Retina (tissue), 1 donor: ENCODE measurements at regions not wholly inside any gene's neighbourhood (a gene's known extent, or its start where the extent isn't known, plus 50 kb on each side); places are given as distances from the start of the nearest gene placed in this dataset.

Source experiments
- DNase-seq: peaks from one replicate; pipeline ENCODE4 v3.0.0-alpha.2; 2016

DNA sequence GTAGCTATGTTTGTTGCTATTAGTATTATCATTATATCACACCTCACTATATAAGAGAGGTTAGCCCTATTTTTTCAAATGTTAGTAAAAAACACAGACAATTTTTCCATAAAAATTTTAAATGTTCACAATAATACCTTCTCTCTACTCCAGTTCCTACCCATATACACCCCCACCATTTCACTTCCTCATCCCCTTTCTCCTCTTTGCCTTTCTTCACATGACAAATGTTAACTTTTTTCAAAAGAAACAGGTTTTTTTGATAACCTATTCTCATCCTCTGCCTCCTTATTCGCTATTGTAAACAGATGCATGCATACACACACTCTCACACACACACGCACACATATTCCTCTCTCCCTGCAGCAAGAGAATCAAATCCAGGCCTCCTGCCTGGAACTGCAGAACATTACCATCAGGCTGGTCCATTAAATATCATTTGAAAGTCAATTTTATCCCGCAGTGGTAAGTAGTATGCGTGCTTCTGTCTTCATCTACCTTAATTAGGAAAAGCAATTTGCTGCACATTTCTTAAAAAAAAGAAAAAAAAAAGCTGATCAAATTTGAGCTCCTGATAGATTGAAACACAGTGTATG is 55.5 kb downstream of the MID1IP1 start:
- DNase-seq = no peak

DNA sequence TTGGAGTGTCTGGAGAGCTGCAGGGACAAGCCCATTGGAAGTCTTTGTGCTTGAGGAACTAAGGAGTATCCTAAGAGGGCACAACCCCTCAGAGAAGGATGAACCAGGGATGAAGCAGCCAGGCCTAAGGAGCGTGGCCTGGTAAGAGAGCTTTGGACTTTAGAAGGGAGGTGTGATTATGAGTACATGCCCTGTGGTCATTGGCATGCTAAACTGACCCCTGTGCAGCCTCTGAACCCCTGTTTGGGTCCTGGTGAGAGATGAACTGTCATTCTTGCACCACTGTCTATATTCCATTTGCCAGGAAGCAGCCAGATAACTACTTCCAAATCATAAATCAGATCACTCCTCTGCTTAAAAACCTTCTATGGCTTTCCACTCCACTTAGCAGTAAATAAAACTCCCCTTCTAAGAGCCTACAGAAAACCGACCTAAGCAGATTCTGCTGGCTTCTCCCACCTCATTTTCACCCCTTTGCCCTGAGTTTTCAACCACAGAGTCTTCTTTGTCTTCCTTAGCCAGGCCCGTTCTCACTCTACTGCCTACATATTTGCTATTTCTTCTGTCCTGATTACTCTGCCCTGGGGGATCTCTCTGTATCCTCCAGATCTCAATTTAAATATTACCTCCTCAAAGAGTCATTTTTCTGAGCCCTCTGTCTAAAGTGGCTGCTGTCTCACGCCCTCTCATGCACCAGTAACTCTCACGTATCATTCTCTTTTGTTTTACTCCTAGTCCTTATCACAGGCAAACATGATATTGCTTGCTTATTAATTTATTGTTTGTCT is 56.7 kb downstream of the MID1IP1 start:
- DNase-seq = no peak

DNA sequence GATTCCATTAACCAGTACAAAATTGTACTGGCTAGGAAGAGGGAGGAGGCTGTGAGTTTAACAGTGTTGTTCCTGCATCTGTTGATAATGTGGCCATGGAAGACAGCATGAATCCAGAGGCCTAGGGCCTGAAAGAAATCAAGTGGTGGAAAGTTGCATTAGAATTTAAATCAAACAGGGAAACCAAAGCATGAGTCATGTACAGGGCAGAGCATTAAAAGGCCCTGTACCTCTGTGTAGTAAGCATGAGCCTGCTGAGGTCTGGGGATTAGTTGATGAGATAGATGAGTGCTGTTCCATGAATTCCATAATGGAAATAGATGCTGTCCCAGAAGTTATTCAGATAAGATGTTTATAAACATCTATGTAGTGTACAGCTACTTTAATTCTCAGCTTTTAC is 58.3 kb downstream of the MID1IP1 start:
- no peak for DNase-seq

DNA sequence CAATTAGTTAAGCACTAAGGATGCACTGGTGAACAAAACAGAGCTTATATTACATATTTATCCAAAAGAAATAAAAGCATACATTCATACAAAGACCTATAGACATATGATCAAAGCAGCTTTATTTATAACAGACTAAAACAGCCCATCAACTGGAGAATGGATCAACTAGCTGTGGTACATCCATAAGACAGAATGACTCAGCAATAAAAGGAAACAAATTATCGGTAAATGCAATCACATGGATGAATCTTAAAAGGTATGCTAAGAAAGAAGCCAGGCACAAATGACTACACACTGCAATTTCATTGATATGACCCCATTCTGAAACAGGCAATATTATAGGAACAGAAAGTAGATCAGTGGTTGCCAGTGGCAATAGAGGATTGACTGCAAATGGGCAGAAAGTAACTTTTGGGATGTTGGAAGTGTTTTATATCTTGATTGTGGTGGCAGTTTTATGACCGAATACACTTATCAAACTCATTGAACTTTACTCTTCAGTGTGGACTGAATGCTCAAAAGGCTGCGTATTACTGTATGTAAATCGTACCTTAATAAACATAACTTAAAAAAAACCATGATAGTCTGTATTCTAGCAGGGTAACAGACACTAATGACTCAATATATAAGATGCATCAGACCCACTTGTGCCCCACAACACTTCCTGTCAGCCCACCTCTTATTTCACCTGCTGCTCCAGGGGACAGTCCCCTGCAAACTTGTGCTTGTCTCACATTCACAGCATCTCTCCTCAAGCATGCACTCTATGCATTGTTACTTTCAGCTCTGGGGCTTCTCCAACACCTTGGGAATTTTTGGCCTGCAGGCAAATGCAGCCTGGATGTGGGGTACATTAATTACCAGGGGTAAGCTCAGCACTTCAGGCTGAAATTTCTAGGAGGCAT is 59.1 kb downstream of the MID1IP1 start:
- DNase-seq = no peak

DNA sequence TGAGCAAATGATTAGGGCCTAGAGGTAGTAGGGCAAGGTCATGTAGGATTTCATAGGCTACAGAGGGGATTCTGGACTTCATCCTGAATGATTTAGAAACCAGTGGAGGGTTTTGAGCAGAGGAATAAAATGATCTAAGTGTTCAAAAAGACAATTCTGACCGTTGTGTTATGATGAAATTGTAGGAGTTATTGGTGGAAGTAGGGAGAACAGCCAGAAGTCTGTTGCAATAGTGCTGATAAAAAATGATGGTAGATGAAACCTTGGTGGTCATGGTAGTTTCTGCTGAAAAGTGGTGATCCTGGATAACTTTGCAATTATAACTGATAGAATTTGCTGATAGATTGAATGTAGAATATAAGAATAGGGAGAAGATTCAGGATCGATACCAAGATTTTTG is 60.2 kb downstream of the MID1IP1 start:
- DNase-seq = no peak

DNA sequence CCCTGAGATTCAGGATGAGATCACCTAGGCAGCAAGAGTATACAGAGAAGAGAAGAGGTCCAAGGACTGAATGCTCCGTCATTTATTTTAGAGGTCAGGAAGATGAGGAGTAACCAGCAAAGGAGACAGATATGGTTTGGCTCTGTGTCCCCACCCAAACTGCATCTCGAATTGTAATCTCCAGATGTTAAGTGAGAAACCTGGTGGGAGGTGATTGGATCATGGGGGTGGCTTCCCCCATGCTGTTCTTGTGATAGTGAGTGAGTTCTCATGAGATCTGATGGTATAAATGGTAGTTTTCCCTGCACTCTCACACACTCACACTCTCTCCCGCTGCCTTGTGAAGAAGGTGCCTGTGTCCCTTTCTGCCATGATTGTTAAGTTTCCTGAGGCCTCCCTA is 60.8 kb downstream of the MID1IP1 start:
- no peak for DNase-seq

DNA sequence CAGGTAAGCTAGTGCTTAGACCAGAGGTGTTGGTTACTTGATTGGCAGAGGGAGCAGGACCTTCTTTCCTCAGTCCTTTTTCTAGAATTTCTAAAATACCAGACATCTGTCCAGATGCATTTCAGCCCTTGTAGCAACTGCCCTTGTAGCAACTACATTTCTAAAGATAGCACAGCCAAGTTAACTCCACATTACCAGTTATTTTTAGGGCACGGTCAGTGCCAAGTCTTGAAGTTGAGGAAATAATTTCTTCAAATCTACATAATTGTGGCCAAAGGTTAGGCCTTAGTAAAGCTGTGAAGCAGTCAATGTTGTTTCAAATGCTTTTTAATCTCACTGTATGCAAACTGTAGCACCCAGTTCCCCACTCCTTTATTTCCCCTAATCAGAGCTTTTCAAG is 62.9 kb downstream of the MID1IP1 start:
- DNase-seq = no peak

DNA sequence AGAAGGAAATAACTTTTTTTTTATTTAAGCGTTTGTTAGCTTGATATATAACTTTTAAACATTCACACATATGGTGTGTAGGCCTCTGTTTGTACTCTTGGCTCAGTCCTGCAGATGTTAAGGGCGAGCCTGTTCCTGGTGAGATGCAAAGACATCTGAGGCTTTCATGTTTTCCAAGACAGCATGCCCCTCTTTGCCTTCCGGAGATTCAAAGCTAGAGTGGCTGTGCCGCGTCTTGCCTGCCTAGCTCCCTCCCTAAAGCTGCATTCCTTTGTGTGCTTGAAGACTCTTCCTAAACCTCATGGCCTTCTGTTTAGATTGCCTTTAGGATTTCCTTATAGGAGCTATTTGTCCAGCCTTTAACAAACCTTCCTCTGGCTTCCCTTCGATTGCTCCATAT is 67.1 kb downstream of the MID1IP1 start:
- DNase-seq = no peak

GRCh38 chrX:38868941-38869401 is 67.7 kb downstream of the MID1IP1 start:
- DNase-seq = no peak

- no peak for DNase-seq
These were observed 69.2 kb downstream of the MID1IP1 start for GRCh38 chrX:38870361-38870895.

- no peak for DNase-seq
These were observed 70.1 kb downstream of the MID1IP1 start for GRCh38 chrX:38871129-38872029.

DNA sequence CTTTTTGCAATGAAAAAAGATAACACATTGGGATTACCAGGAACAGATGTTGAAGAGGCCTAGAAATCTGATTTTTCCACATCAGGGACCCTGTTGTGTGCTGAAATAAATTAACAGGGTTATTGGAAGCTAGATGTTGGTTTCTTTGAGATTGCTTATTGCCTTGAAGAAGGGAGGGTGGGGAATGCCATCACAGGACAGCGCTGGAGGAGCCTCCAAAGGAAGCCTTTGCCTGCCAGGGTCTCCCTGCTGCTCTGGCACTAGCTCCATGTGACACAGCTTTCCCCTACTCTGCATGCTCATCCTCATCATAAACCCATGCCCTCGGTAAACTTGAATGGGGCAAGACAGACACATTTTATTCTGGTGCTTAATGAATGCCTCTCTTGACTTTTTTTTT is 76.1 kb downstream of the MID1IP1 start:
- no peak for DNase-seq

DNA sequence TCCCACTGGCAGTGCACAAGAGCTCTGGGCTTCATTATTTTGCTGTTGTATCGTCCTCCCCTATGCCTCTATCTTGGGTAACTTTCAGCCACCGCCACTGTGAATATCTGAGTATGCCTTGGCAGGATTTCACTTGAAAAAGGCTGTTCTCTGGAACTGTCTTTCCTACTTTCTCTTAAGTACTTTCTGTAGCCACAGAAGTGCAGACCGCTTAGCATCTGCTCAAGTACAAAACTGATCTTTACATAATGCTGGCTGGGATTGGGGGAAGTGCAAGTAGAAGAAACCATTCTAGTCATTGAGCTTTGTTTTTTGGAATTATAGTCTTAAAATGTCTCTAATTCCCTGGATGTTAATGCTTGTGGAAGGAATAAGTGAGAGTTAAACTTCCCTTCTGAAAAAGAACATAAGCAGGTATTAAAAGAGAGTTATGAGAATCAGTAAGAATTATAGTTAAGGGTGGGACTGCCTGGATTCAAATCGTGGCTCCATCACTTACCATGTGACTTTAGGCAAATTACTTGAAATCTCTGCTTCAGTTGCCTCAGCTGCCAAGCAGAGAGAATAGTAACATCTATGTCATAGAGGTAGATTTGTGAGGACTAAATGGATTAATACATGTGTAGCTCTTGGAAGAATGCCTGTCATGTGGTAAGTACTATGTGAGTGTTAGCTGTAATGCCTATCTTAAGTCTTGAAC is 77.5 kb downstream of the MID1IP1 start:
- no peak for DNase-seq

DNA sequence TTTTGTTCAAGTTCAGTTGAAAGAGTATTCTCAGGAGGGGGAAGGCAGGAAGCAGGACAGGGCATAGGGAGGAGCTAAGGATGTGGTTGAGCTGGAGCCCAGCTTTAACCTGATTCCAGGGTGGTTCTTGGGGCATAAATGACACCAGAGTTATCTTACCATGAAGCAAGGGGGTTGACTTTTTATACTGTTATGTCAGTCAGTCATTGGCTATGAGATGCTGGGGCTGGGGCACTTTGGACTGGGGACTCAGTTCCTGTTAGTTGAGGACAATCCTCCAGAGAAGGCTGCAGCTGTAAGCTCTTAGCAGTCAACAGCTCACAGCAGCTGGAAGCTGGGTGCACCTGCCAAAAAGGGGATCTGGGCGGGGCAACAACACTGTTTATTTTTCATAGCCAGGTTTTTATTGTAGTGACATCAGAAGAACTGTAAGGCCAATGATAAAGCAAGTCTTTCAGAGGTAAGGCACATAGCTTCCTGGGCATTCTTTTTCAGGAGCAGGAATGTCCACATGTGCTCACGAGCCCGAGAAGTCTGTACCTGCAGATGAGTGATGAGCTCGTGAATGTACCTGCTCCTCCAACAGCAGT is 78.5 kb downstream of the MID1IP1 start:
- DNase-seq = no peak

DNA sequence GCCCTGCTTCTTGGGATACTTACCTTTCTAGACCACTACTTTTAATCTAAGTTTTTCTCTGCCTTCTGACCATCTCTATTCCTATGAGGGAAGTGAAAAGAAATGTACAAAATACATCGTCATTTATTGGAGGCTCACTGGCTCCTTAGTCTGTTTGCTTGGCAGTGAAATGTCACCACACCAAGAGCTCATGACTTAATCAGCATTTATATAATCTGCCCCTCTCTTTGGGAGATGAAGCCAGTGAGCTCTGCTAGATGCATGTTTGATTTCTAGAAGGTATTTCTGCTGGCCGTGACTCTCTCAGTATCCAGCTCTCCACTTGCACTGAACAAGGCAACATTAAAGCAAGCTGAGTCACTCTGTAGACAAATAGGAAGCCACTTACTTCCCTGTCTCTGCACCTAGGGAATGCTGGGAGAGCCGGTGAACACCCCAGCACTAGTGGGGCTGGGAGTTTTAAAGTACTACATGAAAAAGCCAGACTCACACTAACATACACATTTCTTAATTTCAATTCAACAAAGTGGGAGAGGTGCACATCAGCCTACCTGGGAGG is 79.1 kb downstream of the MID1IP1 start:
- DNase-seq = no peak

DNA sequence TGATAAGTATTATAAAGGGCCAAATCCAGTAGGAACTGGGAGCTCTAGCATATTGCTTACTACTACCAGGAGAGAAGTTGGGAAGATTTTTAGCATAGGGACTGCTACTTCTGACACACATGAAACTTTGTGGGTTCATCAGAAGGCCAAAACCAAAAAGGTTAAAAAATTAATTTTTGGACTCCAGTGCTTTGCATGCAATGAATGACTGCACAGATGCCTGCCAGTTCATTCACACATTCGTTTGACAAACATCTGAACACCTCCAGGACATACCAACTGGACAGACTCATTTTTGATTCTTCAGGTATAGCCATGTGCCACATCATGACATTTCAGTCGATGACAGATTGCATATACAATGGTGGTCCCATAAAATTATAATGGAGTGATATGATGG is 79.8 kb downstream of the MID1IP1 start:
- DNase-seq = no peak

- no peak for DNase-seq
These were observed 80.5 kb downstream of the MID1IP1 start for GRCh38 chrX:38881727-38882126.

- DNase-seq = no peak
These were observed 81.8 kb downstream of the MID1IP1 start for GRCh38 chrX:38882894-38883626.

DNA sequence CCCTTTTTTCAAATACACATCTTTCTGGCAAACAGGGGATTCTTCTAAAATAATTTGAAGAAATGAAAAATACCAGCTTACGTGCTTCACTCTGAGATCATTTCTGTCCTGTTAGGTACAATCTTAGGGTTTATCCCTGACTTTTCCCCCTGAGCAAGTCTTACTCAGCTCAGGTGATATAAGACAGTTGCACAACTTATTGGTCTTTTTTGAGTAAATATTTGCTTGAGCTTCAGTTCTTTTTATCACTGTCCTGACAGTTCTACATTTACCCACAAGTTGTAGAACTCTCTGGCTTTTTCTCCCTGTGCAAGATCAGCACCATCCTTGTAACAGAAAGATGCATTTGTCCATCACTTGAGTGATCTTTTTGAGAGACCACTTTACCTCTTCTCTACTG is 84.9 kb downstream of the MID1IP1 start:
- DNase-seq = no peak

- no peak for DNase-seq
These were observed 86.0 kb downstream of the MID1IP1 start for GRCh38 chrX:38887222-38887621.
